GM18505 (cell line): ENCODE measurements at regions not wholly inside any gene's neighbourhood (a gene's known extent, or its start where the extent isn't known, plus 50 kb on each side); places are given as distances from the start of the nearest gene placed in this dataset.

Source experiments
- ATAC-seq: cut with Tn5 transposase; IDR thresholded peaks from one replicate; pipeline ENCODE4 v1.9.1; 2021; ENCODE audit not compliant: unreplicated experiment
- POLR2A ChIP-seq: IDR thresholded peaks from 4 replicates; pipeline ENCODE4 v1.6.1; 2011; ENCODE audit warnings: borderline replicate concordance; ENCODE audit not compliant: insufficient read depth, insufficient read length; ENCODE audit errors: extremely low read depth

GRCh38 chr18:57991552-57991951, 52.5 kb upstream of the NEDD4L start:
- no peak for ATAC-seq
- TF ChIP-seq POLR2A = no peak

- no peak for TF ChIP-seq POLR2A
- ATAC-seq = no peak
Measured at GRCh38 chr18:57989536-57989935, 54.5 kb upstream of the NEDD4L start.

GRCh38 chr18:57984490-57985115, 59.4 kb upstream of the NEDD4L start:
- ATAC-seq = no peak
- TF ChIP-seq POLR2A = no peak

GRCh38 chr18:57983965-57984364, 60.1 kb upstream of the NEDD4L start:
- no peak for ATAC-seq
- TF ChIP-seq POLR2A = no peak

GRCh38 chr18:57983472-57983871, 60.6 kb upstream of the NEDD4L start:
- ATAC-seq = no peak
- TF ChIP-seq POLR2A = no peak

GRCh38 chr18:57982372-57983021, 61.5 kb upstream of the NEDD4L start:
- no peak for TF ChIP-seq POLR2A

GRCh38 chr18:57981308-57982028, 62.6 kb upstream of the NEDD4L start:
- ATAC-seq = no peak
- TF ChIP-seq POLR2A = no peak

More at GRCh38 chr18:57982372-57983021, 61.5 kb upstream of the NEDD4L start:
- no peak for ATAC-seq

GRCh38 chr18:57980573-57981307, 63.3 kb upstream of the NEDD4L start:
- no peak for TF ChIP-seq POLR2A

GRCh38 chr18:57976230-57976773, 67.7 kb upstream of the NEDD4L start:
- TF ChIP-seq POLR2A = no peak
- ATAC-seq = no peak

More at GRCh38 chr18:57980573-57981307, 63.3 kb upstream of the NEDD4L start:
- no peak for ATAC-seq

- no peak for TF ChIP-seq POLR2A
- ATAC-seq = no peak
Measured at GRCh38 chr18:57975805-57976204, 68.2 kb upstream of the NEDD4L start.

GRCh38 chr18:57974585-57975265, 69.3 kb upstream of the NEDD4L start:
- TF ChIP-seq POLR2A = no peak
- ATAC-seq = no peak

- ATAC-seq = no peak
- TF ChIP-seq POLR2A = no peak
Measured at GRCh38 chr18:57973889-57974288, 70.1 kb upstream of the NEDD4L start.
